GM23338 (cell line): ENCODE measurements at regions not wholly inside any gene's neighbourhood (a gene's known extent, or its start where the extent isn't known, plus 50 kb on each side); places are given as distances from the start of the nearest gene placed in this dataset.

Source experiments
- ATAC-seq: fragments of 200-7000 bp; cut with Tn5 transposase; 3 replicates; pipeline ENCODE4 v1.9.1; 2020
- DNase-seq: peaks from one replicate; pipeline ENCODE4 v3.0.0-alpha.2; 2015; ENCODE audit warnings: low spot score
- H2AFZ ChIP-seq: fragments of 200-600 bp; sonication (generic); 2 replicates; pipeline ENCODE4 v1.8.0; 2016; ENCODE audit warnings: antibody characterized with exemption, mild to moderate bottlenecking, moderate library complexity
- H3F3A ChIP-seq: fragments of 200-600 bp; sonication (generic); replicated peaks from 2 replicates; pipeline ENCODE4 v1.8.0; 2017; ENCODE audit warnings: antibody characterized with exemption, mixed run types, low read depth
- H3K27ac ChIP-seq: fragments of 200-600 bp; sonication (generic); 2 replicates; pipeline ENCODE4 v1.6.1; 2016; ENCODE audit warnings: low read depth
- H3K27me3 ChIP-seq: fragments of 200-600 bp; sonication (generic); 2 replicates; pipeline ENCODE4 v1.8.0; 2016; ENCODE audit warnings: mild to moderate bottlenecking, mixed run types, moderate library complexity; ENCODE audit not compliant: insufficient read depth
- H3K36me3 ChIP-seq: fragments of 200-600 bp; sonication (generic); 2 replicates; pipeline ENCODE4 v1.8.0; 2016; ENCODE audit warnings: mild to moderate bottlenecking; ENCODE audit not compliant: insufficient read depth
- H3K4me1 ChIP-seq: fragments of 200-600 bp; sonication (generic); 2 replicates; pipeline ENCODE4 v1.8.0; 2016; ENCODE audit warnings: mild to moderate bottlenecking, moderate library complexity; ENCODE audit not compliant: insufficient read depth
- H3K4me2 ChIP-seq: fragments of 200-600 bp; sonication (generic); 2 replicates; pipeline ENCODE4 v1.7.1; 2017; ENCODE audit warnings: mixed run types
- H3K4me3 ChIP-seq: fragments of 200-600 bp; sonication (generic); 2 replicates; pipeline ENCODE4 v1.6.1; 2016; ENCODE audit warnings: mixed run types
- H3K79me2 ChIP-seq: fragments of 200-600 bp; sonication (generic); replicated peaks from 2 replicates; pipeline ENCODE4 v1.8.0; 2017; ENCODE audit warnings: mild to moderate bottlenecking; ENCODE audit not compliant: insufficient read depth
- H3K9me2 ChIP-seq: fragments of 200-600 bp; sonication (generic); 2 replicates; pipeline ENCODE4 v1.8.0; 2017; ENCODE audit not compliant: insufficient read depth
- H4K20me1 ChIP-seq: fragments of 200-600 bp; sonication (generic); replicated peaks from 2 replicates; pipeline ENCODE4 v1.8.0; 2017; ENCODE audit warnings: mild to moderate bottlenecking; ENCODE audit not compliant: insufficient read depth
- H3K27ac Mint-ChIP-seq: 2 replicates; pipeline ENCODE4 v1.8.0; 2020; ENCODE audit warnings: inconsistent platforms, mild to moderate bottlenecking, moderate library complexity, mixed read lengths
- H3K27me3 Mint-ChIP-seq: 3 replicates; pipeline ENCODE4 v1.8.0; 2022; ENCODE audit warnings: low read depth, mild to moderate bottlenecking, moderate library complexity, mixed read lengths, inconsistent platforms; ENCODE audit not compliant: insufficient read depth, poor library complexity
- H3K36me3 Mint-ChIP-seq: 3 replicates; pipeline ENCODE4 v1.8.0; 2021; ENCODE audit warnings: low read depth, mild to moderate bottlenecking, inconsistent platforms, moderate library complexity, mixed read lengths
- H3K4me1 Mint-ChIP-seq: 3 replicates; pipeline ENCODE4 v1.8.0; 2020; ENCODE audit warnings: mild to moderate bottlenecking, inconsistent platforms, mixed read lengths
- H3K4me3 Mint-ChIP-seq: 3 replicates; pipeline ENCODE4 v1.8.0; 2021; ENCODE audit warnings: moderate library complexity, mild to moderate bottlenecking, inconsistent platforms, mixed read lengths
- H3K9me3 Mint-ChIP-seq: 3 replicates; pipeline ENCODE4 v1.8.0; 2020; ENCODE audit warnings: moderate library complexity, mild to moderate bottlenecking, inconsistent platforms, mixed read lengths
- CTCF ChIP-seq, 2 experiments: fragments of 200-600 bp in 1 of 2; sonication (generic) in 1 of 2; conservative IDR thresholded peaks; 2 replicates each; pipeline versions ENCODE4 v1.5.1 to v1.6.1; 2016 to 2017; ENCODE audit warnings: antibody characterized with exemption in 2 of 2, low read depth in 2 of 2, mild to moderate bottlenecking in 2 of 2, moderate library complexity in 1 of 2
- EZH2 ChIP-seq: fragments of 200-600 bp; sonication (generic); IDR thresholded peaks from one replicate; pipeline ENCODE4 v1.8.0; 2017; ENCODE audit warnings: antibody characterized with exemption, mild to moderate bottlenecking, low read depth; ENCODE audit not compliant: unreplicated experiment
- EZH2phosphoT487 ChIP-seq: fragments of 200-600 bp; sonication (generic); IDR thresholded peaks from one replicate; pipeline ENCODE4 v1.8.1; 2018; ENCODE audit warnings: antibody characterized with exemption; ENCODE audit not compliant: unreplicated experiment
- JUNB ChIP-seq: IDR thresholded peaks from one replicate; pipeline ENCODE4 v1.6.1; 2016; ENCODE audit warnings: antibody characterized with exemption; ENCODE audit not compliant: unreplicated experiment
- NANOG ChIP-seq: IDR thresholded peaks from 2 replicates; pipeline ENCODE4 v1.6.1; 2016; ENCODE audit warnings: antibody characterized with exemption, borderline replicate concordance
- POLR2AphosphoS5 ChIP-seq: IDR thresholded peaks from 2 replicates; pipeline ENCODE4 v1.6.1; 2016; ENCODE audit warnings: antibody characterized with exemption, low read depth
- STAT1 ChIP-seq: IDR thresholded peaks from one replicate; pipeline ENCODE4 v1.6.1; 2016; ENCODE audit warnings: antibody characterized with exemption; ENCODE audit not compliant: unreplicated experiment
- ZNF462 ChIP-seq: fragments of 250-450 bp; sonication (Bioruptor Pico); IDR thresholded peaks from 2 replicates; pipeline ENCODE4 v1.5.0; 2020; ENCODE audit warnings: mild to moderate bottlenecking, moderate library complexity
- TF ChIP-seq, protein P1 (sequence below): IDR thresholded peaks from one replicate; pipeline ENCODE4 v1.6.1; 2018; ENCODE audit warnings: antibody characterized with exemption; ENCODE audit not compliant: unreplicated experiment
- TF ChIP-seq, protein P2 (sequence below): IDR thresholded peaks from 2 replicates; pipeline ENCODE4 v1.6.1; 2016; ENCODE audit warnings: antibody characterized with exemption

DNA sequence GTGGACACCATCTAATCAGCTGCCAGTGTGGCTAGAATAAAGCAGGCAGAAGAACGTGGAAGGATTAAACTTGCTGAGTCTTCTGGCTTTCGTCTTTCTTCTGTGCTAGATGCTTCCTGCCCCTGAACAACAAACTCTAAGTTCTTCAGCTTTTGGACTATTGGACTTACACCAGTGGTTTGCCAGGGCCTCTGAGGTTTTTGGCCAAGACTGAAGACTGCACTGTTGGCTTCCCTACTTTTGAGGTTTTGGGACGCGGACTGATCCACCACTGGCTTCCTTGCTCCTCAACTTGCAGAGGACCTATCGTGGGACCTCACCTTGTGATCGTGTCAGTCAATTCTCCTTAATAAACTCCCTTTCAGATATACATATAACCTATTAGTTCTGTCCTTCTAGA lies 696.1 kb upstream of the NCAM2 start:
- Histone ChIP-seq H3K79me2 (no peaks in the 10 kb centered on the region), H4K20me1 (no peaks in the 10 kb centered on the region), H3F3A (no peaks in the 10 kb centered on the region), H2AFZ (no peak overlapping the region), H3K4me3 (no peak overlapping the region), H3K36me3 (no peaks in the 10 kb centered on the region), H3K4me1 (no peaks in the 10 kb centered on the region), H3K27ac (no peak overlapping the region), H3K27me3 (no peaks in the 10 kb centered on the region), H3K9me2 (no peaks in the 10 kb centered on the region), H3K4me2 (no peak overlapping the region)
- no peaks in the 10 kb centered on the region for H3K36me3 Mint-ChIP-seq
- no peaks in the 10 kb centered on the region for H3K4me1 Mint-ChIP-seq
- no peak overlapping the region for H3K4me3 Mint-ChIP-seq
- H3K27me3 Mint-ChIP-seq: peaks cover 3% of the 10 kb centered on the region
- H3K9me3 Mint-ChIP-seq: 0 out of 3 replicates have a peak, but pooled peaks cover 2% of the 10 kb centered on the region
- no peak for TF ChIP-seq EZH2
- no peak for TF ChIP-seq CTCF (conservative IDR thresholded peaks at IDR 0.05; ENCODE audit: low read depth in 2 of 2)
- TF ChIP-seq, protein P1, sequence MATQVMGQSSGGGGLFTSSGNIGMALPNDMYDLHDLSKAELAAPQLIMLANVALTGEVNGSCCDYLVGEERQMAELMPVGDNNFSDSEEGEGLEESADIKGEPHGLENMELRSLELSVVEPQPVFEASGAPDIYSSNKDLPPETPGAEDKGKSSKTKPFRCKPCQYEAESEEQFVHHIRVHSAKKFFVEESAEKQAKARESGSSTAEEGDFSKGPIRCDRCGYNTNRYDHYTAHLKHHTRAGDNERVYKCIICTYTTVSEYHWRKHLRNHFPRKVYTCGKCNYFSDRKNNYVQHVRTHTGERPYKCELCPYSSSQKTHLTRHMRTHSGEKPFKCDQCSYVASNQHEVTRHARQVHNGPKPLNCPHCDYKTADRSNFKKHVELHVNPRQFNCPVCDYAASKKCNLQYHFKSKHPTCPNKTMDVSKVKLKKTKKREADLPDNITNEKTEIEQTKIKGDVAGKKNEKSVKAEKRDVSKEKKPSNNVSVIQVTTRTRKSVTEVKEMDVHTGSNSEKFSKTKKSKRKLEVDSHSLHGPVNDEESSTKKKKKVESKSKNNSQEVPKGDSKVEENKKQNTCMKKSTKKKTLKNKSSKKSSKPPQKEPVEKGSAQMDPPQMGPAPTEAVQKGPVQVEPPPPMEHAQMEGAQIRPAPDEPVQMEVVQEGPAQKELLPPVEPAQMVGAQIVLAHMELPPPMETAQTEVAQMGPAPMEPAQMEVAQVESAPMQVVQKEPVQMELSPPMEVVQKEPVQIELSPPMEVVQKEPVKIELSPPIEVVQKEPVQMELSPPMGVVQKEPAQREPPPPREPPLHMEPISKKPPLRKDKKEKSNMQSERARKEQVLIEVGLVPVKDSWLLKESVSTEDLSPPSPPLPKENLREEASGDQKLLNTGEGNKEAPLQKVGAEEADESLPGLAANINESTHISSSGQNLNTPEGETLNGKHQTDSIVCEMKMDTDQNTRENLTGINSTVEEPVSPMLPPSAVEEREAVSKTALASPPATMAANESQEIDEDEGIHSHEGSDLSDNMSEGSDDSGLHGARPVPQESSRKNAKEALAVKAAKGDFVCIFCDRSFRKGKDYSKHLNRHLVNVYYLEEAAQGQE: no peak
- no peak for TF ChIP-seq EZH2phosphoT487
- TF ChIP-seq ZNF462 (CRISPR knock-in tag): no peak
- TF ChIP-seq STAT1: no peak
- TF ChIP-seq, protein P2, sequence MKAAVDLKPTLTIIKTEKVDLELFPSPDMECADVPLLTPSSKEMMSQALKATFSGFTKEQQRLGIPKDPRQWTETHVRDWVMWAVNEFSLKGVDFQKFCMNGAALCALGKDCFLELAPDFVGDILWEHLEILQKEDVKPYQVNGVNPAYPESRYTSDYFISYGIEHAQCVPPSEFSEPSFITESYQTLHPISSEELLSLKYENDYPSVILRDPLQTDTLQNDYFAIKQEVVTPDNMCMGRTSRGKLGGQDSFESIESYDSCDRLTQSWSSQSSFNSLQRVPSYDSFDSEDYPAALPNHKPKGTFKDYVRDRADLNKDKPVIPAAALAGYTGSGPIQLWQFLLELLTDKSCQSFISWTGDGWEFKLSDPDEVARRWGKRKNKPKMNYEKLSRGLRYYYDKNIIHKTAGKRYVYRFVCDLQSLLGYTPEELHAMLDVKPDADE: no peak
- TF ChIP-seq POLR2AphosphoS5: no peak
- TF ChIP-seq NANOG: no peak
- no peak for TF ChIP-seq JUNB
- DNase-seq (no peak), ATAC-seq (no peak)
- H3K27ac Mint-ChIP-seq: no peak overlapping the region
